ENCODE measurements at regions not wholly inside any gene's neighbourhood (a gene's known extent, or its start where the extent isn't known, plus 50 kb on each side); places are given as distances from the start of the nearest gene placed in this dataset.

GRCh38 chr5:173429489-173430150 lies 101.4 kb upstream of the STC2 start:
- TF ChIP-seq, protein P1, sequence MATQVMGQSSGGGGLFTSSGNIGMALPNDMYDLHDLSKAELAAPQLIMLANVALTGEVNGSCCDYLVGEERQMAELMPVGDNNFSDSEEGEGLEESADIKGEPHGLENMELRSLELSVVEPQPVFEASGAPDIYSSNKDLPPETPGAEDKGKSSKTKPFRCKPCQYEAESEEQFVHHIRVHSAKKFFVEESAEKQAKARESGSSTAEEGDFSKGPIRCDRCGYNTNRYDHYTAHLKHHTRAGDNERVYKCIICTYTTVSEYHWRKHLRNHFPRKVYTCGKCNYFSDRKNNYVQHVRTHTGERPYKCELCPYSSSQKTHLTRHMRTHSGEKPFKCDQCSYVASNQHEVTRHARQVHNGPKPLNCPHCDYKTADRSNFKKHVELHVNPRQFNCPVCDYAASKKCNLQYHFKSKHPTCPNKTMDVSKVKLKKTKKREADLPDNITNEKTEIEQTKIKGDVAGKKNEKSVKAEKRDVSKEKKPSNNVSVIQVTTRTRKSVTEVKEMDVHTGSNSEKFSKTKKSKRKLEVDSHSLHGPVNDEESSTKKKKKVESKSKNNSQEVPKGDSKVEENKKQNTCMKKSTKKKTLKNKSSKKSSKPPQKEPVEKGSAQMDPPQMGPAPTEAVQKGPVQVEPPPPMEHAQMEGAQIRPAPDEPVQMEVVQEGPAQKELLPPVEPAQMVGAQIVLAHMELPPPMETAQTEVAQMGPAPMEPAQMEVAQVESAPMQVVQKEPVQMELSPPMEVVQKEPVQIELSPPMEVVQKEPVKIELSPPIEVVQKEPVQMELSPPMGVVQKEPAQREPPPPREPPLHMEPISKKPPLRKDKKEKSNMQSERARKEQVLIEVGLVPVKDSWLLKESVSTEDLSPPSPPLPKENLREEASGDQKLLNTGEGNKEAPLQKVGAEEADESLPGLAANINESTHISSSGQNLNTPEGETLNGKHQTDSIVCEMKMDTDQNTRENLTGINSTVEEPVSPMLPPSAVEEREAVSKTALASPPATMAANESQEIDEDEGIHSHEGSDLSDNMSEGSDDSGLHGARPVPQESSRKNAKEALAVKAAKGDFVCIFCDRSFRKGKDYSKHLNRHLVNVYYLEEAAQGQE (IDR thresholded peaks at IDR 0.05; ENCODE audit: low read depth): no peak
- TF ChIP-seq YY1 (IDR thresholded peaks at IDR 0.05; ENCODE audit: low read depth) (no peak), EP300 (IDR thresholded peaks at IDR 0.05; ENCODE audit: borderline replicate concordance) (no peak), CREB1 (IDR thresholded peaks at IDR 0.05; ENCODE audit: low read depth) (no peak), CEBPB (IDR thresholded peaks at IDR 0.05) (no peak), RAD21 (IDR thresholded peaks at IDR 0.05; ENCODE audit: low read depth) (no peak), FOXM1 (IDR thresholded peaks at IDR 0.05; ENCODE audit: borderline replicate concordance, low read depth) (no peak), MAX (IDR thresholded peaks at IDR 0.05) (no peak), TAF1 (IDR thresholded peaks at IDR 0.05; ENCODE audit: low read depth) (no peak), TEAD4 (IDR thresholded peaks at IDR 0.05) (no peak), EGR1 (IDR thresholded peaks at IDR 0.05) (no peak), TCF12 (IDR thresholded peaks at IDR 0.05; ENCODE audit: low read depth) (no peak)
- TF ChIP-seq, protein P2, sequence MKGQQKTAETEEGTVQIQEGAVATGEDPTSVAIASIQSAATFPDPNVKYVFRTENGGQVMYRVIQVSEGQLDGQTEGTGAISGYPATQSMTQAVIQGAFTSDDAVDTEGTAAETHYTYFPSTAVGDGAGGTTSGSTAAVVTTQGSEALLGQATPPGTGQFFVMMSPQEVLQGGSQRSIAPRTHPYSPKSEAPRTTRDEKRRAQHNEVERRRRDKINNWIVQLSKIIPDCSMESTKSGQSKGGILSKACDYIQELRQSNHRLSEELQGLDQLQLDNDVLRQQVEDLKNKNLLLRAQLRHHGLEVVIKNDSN (IDR thresholded peaks at IDR 0.05): no peak
